GM21423 (cell line): ENCODE measurements at regions not wholly inside any gene's neighbourhood (a gene's known extent, or its start where the extent isn't known, plus 50 kb on each side); places are given as distances from the start of the nearest gene placed in this dataset.

Source experiments
- ATAC-seq: cut with Tn5 transposase; IDR thresholded peaks from one replicate; pipeline ENCODE4 v1.9.1; 2021; ENCODE audit warnings: mild to moderate bottlenecking, moderate library complexity; ENCODE audit not compliant: unreplicated experiment

DNA sequence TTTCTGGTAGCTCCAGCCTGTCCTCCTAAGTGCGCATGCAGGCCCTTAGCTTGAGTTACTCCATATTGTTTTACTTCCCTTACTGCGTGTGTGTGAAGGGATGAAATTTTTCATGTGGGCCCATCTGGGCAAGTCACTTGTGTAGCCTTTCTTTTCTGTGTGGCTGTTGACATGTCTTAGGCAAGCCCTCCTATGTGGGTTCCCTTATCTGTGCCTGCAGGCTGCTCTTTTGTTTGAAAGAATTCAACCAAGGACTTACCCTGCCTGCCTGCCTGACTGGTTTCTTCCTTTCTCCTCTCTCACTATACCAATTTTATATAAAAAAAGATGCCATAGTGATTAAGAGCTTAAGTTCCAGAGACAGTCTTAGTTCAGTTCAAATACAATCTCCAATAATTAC, 249.3 kb downstream of the ATG4C start:
- no peak for ATAC-seq

DNA sequence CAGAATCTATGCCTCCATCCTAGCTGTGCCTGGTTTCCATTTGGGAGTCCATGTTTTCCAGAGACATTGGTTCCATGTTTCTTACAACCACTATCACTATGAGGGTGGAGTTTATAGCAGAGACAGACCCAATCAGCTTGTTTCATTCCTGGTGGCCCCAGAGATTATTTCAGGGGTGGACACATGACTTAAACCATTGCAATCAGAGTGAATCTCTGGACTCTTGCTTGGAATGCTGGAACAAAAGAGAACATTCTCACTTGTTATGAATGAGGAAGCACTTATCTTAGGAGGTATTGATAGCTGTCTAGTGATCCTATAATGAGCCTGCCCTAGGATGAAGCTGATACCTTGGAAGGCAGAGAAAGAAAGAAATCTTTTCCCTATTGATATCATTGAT, 250.3 kb downstream of the ATG4C start:
- no peak for ATAC-seq

DNA sequence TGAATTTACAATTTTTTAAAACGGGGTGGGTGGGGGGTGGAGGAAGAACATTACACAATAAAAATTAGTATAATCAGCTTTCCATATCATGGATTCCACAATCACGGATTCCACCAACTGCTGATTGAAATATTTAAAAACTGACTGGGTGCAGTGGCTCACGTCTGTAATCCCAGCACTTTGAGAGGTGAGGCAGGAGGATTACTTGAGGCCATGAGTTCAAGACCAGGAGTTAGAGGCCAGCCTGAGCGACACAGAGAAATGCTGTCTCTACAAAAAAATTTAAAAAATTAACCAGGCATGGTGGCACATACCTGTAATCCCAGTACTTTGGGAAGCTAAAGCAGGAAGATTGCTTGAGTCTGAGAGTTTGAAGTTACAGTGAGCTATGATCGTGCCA, 254.7 kb downstream of the ATG4C start:
- ATAC-seq = no peak

DNA sequence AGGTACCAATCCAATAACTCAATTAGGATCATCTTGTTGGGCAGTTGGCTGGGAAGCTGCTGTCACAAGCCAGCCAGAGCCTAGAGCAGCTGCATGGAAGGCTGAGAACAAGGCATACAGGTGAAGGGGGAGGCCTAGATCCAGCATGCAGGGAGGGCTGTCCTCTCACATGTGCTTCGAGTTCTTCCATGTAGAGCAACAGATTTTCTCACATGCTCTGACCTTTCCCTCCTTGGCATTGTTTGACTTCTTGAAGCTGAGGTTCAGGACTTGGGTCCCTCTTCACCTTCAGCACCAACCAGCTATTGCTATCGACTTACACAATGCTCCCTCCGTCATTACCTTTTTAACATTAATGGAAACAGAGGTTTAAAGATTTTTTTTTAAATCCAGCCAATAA, 257.7 kb downstream of the ATG4C start:
- no peak for ATAC-seq

DNA sequence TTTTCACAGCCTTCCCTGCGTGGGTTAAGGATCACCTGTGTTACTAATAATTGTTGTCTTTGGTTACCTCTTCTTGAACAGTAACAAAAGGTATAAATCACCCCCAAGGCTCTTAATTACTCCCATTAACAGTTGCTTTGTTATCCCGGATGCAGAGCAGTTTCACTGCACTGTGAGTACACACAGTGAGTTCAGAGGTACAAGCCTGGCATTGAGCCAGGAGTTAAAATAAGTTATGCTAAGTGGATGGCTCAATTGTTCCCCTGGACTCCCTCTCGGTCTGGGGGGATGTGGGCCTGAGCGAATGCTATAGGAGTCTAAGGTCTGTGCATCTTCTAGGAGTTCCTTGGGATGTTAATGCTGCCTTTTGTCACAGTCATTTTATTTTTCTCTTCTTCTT, 258.3 kb downstream of the ATG4C start:
- no peak for ATAC-seq

DNA sequence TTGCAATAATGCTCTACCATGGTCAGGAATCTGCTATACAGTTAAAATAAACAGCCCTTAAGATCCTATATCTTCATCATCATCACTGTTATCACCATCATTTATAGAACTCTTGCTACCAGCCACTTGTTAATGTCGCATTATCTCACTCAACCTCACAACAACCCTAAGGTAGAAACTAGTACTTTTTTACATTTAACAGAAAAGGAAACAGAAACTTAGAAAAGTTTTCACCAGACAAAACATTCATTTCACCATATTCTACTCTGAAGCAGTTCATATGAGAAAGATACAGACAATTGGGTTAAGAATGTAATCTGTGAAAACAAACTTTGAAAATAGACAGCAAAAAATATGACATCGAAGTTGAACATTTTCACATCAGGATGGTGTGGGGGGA, 262.6 kb downstream of the ATG4C start:
- ATAC-seq = no peak

DNA sequence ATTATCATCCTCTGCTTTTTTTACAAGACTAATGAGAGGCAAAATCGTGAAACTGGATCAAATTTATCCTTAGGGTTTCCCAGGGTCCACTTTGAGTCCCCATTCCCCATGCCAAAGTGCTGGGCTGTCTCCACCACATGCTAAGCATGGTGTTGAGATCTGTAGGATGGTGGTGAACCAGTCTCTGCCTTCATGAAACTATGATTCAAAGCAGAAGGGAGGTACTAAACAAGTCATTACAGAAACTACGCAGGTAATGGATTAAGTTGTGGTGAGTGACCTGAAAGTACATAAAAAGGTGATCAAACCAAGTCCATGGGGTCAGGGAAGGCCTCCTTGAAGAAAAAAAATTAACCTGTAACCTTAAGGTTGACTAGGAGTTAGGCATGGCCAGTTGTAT, 265.2 kb downstream of the ATG4C start:
- no peak for ATAC-seq

DNA sequence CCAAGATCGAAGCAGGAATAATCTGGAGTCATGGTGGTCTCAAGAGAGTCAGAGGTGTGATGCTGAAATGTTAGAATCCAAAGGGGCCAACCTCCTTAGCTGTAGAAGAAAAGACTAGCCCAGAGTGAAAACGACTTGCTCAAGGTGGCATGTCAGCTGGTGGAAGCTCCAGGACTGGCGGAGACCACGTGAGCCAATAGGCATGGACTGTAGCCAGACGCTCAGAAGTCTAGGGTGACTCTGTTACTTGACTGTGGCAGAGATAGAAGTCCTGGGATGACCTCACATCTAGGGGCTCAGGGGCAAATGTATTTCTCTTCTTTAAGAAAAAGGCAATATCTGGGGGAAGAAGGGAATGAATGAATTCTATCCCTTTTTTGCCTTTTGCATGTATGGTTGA, 267.4 kb downstream of the ATG4C start:
- ATAC-seq = no peak

DNA sequence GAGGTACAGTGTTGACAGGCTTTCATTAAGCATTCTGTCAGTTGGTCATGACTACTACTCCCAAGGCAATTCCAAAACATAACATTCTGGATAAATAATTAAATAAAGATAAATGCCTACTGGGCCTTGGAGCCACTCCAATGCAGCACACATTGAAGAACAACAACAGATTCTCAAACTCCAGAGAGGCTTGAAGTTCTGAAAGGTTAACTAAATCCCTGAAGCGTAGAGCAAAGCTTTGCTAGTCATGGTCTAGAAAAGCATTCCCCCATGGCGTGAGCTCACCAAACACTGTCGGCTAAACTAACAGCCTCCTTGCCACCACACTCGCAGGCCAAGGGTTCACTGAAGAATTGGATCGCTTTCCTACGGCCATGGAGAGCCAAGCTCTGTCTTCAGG, 268.0 kb downstream of the ATG4C start:
- no peak for ATAC-seq

DNA sequence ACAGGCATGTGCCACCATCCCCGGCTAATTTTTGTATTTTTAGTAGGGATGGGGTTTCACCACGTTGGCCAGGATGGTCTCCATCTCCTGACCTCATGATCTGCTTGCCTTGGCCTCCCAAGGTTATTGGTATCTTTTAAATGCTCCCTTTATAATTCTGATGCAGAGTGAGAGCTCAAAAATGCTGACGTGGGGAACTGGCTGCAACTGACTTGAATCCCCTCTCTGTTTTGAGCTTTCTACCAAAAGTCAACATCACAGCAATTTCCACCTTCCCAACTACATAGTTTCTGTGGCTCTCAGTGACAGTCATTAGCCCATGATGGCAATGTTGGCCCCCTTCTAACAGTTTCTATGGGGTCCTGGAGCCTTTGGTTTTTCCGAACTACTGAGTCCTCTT, 268.2 kb upstream of the FOXD3 start:
- no peak for ATAC-seq

DNA sequence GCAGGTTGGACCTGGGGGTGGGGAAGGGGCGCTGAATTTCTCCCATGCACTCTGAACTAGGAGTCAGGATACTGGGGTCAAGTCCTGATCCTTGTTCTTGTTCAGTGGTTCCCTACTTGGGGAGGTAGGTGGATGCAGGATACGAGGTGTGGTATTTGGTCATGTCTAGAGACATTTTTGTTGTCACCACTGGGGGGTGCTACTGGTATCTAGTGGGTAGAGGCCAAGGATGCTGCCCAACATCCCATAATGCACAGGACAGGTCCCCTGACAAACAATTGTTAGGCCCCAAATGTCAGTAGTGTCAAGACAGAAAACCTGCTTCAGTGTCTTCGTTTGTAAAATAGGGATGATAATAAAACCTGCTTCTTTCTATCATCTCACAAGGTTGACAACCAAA, 259.0 kb upstream of the FOXD3 start:
- ATAC-seq = no peak

DNA sequence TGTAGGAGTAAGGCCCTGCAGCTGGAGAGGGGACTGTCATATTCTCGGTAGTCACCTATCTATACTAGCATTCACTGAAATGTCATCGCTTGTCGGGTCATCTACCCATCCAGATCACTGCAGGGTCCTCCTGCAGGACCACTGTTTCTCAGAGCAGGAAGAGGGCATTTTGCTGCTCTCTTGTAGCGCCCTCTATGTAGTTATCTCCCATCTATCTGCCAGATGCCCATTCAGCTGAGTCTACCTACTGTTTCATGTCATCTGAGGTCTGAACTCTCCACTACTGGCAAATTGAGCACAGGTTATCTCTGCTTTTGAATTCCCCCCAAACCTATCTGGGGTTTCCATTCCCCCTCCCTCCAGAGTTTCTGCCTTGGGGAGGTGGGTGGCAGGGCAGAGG, 258.2 kb upstream of the FOXD3 start:
- no peak for ATAC-seq

DNA sequence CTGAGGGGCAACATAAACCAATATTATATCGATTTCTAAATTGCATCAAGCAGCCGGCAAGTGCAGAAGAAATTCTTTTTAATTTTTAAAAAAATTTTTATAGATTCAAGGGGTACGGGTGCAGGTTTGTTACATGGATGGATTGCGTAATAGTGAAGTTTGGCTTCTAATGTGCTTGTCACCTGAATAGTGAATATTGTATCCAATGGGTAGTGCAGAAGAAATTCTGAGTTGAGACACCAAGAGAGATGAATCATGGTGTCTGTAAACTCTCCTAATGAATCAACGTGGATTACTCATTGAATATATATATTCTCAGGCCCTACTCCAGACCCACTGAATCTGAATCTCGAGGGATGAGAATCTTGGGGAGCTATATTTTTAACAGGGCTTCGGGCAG, 253.7 kb upstream of the FOXD3 start:
- ATAC-seq = no peak

DNA sequence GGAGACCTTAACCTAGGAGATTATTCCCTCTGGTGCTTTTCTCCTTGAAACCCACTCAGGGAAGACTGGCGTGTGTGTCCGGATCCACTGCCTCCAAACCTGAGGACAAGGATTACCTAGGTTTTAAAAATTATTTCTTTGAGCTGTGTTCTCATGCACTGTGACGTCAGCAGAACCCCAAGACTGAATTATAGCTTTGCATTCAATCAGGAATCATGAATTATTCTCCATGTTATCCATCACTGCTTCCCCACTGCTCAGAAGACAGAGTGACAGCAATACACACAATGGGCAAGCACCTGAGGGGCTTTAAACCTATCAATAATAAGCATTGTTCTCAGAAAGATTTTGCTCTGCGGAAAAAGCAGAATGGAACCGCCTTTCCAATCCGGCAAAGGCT, 253.2 kb upstream of the FOXD3 start:
- no peak for ATAC-seq

DNA sequence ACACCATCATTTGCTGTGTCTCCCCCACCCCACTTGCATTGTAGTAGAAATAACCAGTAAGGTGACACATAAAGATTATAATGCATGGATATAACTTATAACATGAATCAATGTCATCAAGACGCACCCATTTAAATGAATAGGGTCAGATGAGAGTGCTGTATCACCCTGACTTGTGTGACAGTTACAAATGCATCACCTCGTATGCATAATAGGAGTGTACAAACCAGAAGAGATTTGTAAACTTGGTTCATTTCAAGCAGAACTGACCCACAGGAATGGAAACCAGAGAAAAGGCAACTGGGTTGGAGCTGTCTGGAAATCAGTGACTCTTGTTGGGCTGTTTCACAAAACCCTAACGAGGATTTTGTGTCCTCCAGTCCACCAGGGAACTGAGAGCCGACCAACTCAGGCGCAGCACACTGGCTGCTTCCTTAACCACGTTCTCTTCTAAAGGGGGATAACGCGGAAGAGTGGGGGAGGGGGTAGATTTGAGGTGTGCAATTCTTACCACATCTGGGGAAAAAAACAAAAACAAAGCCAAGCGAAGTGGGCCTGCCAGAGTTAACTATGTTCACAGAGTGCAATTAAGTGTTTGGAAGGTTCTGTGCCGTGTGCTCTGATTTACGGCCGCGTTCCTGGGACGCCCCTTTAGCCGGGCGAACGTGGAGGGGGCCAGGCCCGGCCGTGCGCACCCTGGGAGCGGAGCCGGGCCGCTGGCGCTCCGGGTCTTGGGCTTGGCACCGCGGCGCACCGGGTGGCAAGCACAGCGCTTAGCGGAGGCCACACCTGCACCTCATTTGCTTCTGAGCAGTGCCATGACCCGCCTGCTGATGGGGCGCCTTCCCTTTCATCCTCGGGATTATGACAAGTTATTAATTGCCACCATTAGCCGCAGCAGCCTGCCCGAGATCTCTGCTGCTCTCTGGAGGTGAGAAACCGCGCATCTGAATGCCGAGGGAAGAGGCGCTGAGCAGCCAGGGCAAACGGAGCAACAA, 248.8 kb upstream of the FOXD3 start:
- ATAC-seq = no peak

DNA sequence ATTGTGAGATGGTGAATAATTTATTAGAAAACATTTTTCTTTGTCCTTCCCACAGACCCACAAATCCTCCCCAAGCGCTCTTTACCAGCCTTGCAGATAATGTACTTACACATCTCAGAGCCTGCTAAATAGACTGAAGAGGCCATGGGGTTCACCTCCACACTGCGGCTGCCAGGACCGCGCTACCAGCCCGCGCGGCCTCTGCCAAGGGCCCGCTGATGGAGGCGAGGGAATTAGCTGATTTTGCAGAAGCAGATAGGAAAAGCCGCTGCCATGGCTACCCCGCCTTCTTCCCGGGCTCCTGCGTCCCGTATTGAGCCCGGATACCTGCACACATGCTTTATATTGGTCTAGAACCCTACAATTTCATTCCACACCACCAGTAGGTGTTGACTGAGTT, 248.0 kb upstream of the FOXD3 start:
- no peak for ATAC-seq

DNA sequence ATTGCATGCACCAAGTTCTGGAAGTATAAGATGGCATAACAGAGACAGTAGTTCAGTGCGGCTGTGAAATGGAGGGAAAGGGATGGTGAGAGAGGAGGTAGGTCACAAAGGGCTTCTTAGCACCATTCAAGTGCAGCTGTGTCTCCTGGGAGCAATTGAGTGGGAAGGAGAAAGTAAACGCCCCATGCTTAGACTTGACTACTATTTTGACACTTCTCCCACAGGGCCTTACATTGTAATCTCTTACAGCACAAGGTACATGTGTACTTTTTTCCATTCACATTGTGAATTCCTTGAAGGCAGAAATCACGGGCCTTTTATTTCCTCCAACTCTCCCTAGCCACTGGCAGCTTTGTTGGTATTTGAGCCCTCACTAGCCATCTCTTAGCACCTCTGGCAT, 239.6 kb upstream of the FOXD3 start:
- ATAC-seq = no peak

DNA sequence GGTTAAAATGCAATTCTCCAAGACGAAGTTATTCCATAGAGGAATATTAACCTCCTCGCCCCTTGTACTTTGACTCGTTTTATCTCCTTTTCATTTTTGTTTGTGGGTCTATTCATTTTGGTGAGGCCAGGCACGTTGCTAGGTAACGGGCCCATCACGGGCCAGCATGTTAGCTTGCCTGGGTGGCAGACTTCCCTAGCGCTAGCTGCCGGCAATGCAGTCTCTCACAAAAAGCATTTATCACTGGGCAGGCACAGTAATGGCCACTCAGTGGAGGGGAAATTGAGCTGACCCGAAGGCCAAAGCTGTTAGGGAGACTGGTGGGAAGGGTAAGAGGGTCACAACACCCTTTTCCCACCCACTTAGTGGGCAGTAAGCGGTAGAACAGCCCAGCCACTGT, 234.4 kb upstream of the FOXD3 start:
- ATAC-seq = no peak

DNA sequence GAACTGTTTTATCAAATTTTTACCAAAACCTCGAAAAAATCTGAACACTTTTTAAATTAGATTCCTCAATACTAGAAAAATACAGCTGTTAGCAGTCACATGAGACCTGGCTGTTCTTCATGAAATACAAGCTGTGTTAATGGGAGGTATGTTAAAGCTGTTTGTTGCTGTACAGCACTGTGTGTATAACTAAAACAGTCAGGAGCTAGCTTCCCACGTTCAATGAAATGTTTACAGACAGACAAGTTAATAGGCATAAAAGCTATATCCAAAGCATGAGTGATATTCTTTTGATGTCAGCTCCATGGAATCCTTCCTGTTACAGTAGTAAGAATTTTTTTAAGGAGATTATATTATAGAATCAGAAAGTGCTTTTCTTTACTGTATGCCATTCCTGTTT, 223.2 kb upstream of the FOXD3 start:
- ATAC-seq = no peak

DNA sequence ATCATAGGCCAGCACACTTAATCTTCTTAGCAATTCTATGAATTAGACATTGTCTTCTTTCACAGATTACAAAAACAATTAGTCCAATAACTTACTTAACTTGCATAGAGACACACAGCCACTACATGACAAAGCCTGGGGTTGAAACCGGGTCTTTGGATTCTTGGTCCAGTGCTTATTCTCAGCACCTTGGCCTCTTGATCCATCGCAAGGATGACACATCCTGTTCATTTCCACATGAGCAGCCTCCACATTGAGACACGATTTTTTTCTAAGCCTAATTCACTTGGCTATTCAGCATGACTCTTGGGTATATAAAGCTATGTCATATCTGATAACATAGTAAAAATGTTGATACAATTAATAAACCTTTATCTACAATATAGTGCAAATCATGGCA, 221.0 kb upstream of the FOXD3 start:
- no peak for ATAC-seq

DNA sequence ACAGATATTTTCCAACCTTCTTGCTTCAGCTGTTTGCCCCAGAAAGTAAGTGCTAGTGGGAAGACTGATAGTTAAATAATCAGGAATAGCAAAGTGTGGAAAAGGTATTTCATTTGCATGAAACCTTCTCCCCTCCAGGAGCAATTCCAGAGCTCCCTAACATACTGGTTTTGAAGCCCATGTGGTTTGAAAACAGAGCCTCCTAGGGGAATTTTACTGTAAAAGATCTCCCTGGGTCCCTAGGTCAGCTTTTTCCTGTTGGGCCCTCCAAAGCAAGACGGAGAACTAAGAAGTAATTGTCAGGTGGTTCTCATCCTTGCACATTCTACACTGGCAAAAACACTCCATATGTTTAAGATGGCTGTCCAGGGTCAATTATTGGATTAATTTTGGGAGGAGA, 218.7 kb upstream of the FOXD3 start:
- ATAC-seq = no peak

DNA sequence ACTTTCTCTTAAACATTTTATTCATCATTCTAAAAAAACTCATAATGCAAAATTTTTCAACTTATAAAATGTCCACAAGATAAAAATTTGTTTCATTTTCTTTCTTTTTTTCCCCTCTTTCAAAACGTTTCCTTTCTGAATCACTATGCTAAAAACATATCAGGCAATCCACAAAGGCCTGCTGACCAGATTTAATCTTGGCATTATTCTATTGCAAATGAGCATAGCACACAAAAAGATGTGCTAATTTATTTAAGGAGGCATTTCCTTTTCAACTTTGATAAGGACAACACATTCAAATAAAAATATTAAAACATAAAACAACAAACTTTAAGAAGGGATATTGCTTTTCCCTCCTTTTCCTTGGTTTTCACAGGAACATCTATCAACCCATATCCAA, 215.3 kb upstream of the FOXD3 start:
- ATAC-seq = no peak

DNA sequence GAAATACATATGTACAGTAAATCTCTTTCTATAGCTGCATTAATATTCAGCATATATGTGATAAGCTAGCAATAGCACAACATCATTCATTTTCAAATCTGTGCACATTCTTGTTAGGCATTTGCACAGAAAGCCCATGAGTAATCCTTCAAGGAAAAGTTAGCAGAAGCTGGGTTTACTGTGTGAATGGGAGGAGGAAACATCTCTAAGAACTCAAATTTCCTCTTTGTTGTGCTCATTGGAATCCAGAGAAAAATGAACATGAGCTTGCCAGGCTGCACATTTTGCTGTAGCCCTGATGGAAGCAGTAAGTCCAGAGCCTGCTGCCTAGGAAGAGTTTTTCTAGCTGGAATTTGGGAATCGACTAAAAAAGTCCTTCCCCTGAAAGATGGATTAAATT, 214.2 kb upstream of the FOXD3 start:
- no peak for ATAC-seq
